ENCODE measurements at regions not wholly inside any gene's neighbourhood (a gene's known extent, or its start where the extent isn't known, plus 50 kb on each side); places are given as distances from the start of the nearest gene placed in this dataset.
"Not testable (repeated sequence)": the region's sequence is repeated elsewhere in the genome, so short reads cannot be mapped to it uniquely, and the experiment has no call there.

- TF ChIP-seq, protein P1, sequence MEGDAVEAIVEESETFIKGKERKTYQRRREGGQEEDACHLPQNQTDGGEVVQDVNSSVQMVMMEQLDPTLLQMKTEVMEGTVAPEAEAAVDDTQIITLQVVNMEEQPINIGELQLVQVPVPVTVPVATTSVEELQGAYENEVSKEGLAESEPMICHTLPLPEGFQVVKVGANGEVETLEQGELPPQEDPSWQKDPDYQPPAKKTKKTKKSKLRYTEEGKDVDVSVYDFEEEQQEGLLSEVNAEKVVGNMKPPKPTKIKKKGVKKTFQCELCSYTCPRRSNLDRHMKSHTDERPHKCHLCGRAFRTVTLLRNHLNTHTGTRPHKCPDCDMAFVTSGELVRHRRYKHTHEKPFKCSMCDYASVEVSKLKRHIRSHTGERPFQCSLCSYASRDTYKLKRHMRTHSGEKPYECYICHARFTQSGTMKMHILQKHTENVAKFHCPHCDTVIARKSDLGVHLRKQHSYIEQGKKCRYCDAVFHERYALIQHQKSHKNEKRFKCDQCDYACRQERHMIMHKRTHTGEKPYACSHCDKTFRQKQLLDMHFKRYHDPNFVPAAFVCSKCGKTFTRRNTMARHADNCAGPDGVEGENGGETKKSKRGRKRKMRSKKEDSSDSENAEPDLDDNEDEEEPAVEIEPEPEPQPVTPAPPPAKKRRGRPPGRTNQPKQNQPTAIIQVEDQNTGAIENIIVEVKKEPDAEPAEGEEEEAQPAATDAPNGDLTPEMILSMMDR (IDR thresholded peaks at IDR 0.05), result no peak
- Histone ChIP-seq H3K4me1 (ENCODE audit: control insufficient read depth in 1 of 2, insufficient read depth in 1 of 2, low read depth in 1 of 2, low read length in 1 of 2) (no peaks in the 10 kb centered on the region), H3K4me3 (ENCODE audit: low read depth in 1 of 2, low read length in 1 of 2) (no peak overlapping the region), H3K27me3 (no peaks in the 10 kb centered on the region), H3K27ac (no peak overlapping the region), H3K9me3 (no peaks in the 10 kb centered on the region), H3K36me3 (no peaks in the 10 kb centered on the region)
Observed at GRCh38 chr6:74177506-74177905, 481.5 kb downstream of the CD109 start.

DNA sequence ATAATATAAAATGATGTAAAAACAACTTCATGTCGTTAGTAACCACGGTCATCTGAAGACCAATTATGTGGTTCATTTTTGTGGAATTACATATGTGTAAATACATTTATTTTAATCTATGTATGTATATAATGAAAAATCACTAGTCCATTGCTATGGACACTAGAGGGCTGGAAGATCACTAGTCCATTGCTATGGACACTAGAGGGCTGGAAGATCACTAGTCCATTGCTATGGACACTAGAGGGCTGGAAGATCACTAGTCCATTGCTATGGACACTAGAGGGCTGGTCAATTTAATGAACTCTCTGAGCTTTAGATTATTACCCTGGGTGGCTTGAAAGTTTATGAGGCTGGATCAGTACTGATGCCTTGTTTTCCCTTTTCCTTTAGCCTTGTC lies 474.5 kb downstream of the CD109 start:
- not testable (repeated sequence) for H3K36me3 ChIP-seq, H3K27ac ChIP-seq, H3K9me3 ChIP-seq

DNA sequence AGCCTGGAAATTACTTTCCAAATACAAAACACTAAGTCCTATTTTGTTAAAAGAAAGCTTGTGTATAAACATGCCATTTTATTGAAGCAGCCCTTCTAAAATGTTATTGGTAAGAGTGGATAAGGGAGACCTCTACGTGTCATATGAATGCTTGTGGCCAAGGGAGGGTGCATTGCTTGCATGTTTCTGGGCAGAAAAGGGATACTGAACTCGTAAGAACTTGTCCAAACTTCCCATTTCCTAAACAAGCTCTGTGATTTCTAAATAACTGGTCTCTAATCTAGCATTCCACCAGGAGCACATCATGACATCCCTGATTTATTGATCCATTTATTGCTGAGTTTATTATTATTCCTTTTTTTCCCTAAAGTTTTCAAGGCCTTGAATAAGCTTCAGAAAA lies 474.1 kb downstream of the CD109 start:
- Histone ChIP-seq H3K4me1 (ENCODE audit: control insufficient read depth in 1 of 2, insufficient read depth in 1 of 2, low read depth in 1 of 2, low read length in 1 of 2) (no peaks in the 10 kb centered on the region), H3K36me3 (no peaks in the 10 kb centered on the region), H3K9me3 (no peaks in the 10 kb centered on the region), H3K27ac (no peak overlapping the region), H3K4me3 (ENCODE audit: low read depth in 1 of 2, low read length in 1 of 2) (no peak overlapping the region), H3K27me3 (no peaks in the 10 kb centered on the region)
- TF ChIP-seq, protein P1 (IDR thresholded peaks at IDR 0.05), result no peak

More for the DNA sequence above, 474.5 kb downstream of the CD109 start:
- H3K27me3 ChIP-seq; H3K4me3 ChIP-seq (ENCODE audit: low read depth in 1 of 2, low read length in 1 of 2); H3K4me1 ChIP-seq (ENCODE audit: control insufficient read depth in 1 of 2, insufficient read depth in 1 of 2, low read depth in 1 of 2, low read length in 1 of 2): not testable (repeated sequence)

GRCh38 chr6:74167976-74168375 lies 472.0 kb downstream of the CD109 start:
- no peaks in the 10 kb centered on the region for H3K4me1 ChIP-seq (ENCODE audit: control insufficient read depth in 1 of 2, insufficient read depth in 1 of 2, low read depth in 1 of 2, low read length in 1 of 2)
- TF ChIP-seq, protein P1 (IDR thresholded peaks at IDR 0.05), result no peak
- H3K27ac ChIP-seq, result no peak overlapping the region

GRCh38 chr6:74167511-74167910 lies 471.5 kb downstream of the CD109 start:
- no peak overlapping the region for H3K4me3 ChIP-seq (ENCODE audit: low read depth in 1 of 2, low read length in 1 of 2)
- H3K36me3 ChIP-seq, result no peaks in the 10 kb centered on the region
- H3K27ac ChIP-seq, result no peak overlapping the region
- TF ChIP-seq, protein P1 (IDR thresholded peaks at IDR 0.05), result no peak
- H3K27me3 ChIP-seq, result no peaks in the 10 kb centered on the region
- H3K4me1 ChIP-seq (ENCODE audit: control insufficient read depth in 1 of 2, insufficient read depth in 1 of 2, low read depth in 1 of 2, low read length in 1 of 2), result no peaks in the 10 kb centered on the region
- no peaks in the 10 kb centered on the region for H3K9me3 ChIP-seq

More at GRCh38 chr6:74167976-74168375, 472.0 kb downstream of the CD109 start:
- Histone ChIP-seq H3K36me3 (no peaks in the 10 kb centered on the region), H3K27me3 (no peaks in the 10 kb centered on the region), H3K9me3 (no peaks in the 10 kb centered on the region), H3K4me3 (ENCODE audit: low read depth in 1 of 2, low read length in 1 of 2) (no peak overlapping the region)

DNA sequence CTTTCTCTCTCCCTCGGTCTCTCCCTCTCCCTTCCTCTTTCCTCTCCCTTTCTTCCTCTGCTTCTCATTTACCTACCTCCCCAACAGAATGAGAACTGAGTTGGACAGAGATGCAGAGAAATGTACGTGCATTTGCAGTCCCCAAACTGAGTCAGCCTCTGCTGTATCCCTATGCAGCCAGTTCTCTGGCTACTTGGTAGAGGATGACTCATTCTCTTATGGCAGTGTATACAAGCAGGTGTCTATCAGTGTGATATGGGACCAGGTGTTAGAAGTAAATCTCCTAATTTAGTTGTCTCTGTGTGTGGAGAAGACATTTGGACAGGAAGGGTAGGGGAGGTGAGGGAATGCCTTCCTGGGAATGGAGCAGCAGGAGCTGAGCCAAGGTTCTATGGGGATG lies 470.8 kb downstream of the CD109 start:
- Histone ChIP-seq H3K4me1 (ENCODE audit: control insufficient read depth in 1 of 2, insufficient read depth in 1 of 2, low read depth in 1 of 2, low read length in 1 of 2) (no peaks in the 10 kb centered on the region), H3K4me3 (ENCODE audit: low read depth in 1 of 2, low read length in 1 of 2) (no peak overlapping the region), H3K27me3 (no peaks in the 10 kb centered on the region), H3K27ac (no peak overlapping the region), H3K36me3 (no peaks in the 10 kb centered on the region), H3K9me3 (no peaks in the 10 kb centered on the region)
- TF ChIP-seq, protein P1 (IDR thresholded peaks at IDR 0.05), result no peak
